Type B pancreatic cell (in vitro differentiated cells): ENCODE measurements at regions not wholly inside any gene's neighbourhood (a gene's known extent, or its start where the extent isn't known, plus 50 kb on each side); places are given as distances from the start of the nearest gene placed in this dataset.
"Not testable (repeated sequence)": the region's sequence is repeated elsewhere in the genome, so short reads cannot be mapped to it uniquely, and the experiment has no call there.

Experiments
- DNase-seq: peaks from one replicate; pipeline ENCODE4 v3.0.0; 2021; ENCODE audit warnings: mixed read lengths; ENCODE audit not compliant: unreplicated experiment; ENCODE audit errors: extremely low spot score
- H3K27ac Mint-ChIP-seq: 2 replicates; pipeline ENCODE4 v1.8.0; 2021; ENCODE audit warnings: mild to moderate bottlenecking, mixed read lengths
- H3K27me3 Mint-ChIP-seq: 2 replicates; pipeline ENCODE4 v1.8.0; 2021; ENCODE audit warnings: mixed read lengths
- H3K36me3 Mint-ChIP-seq: 2 replicates; pipeline ENCODE4 v1.8.0; 2021; ENCODE audit warnings: mixed read lengths
- H3K4me1 Mint-ChIP-seq: one replicate; pipeline ENCODE4 v1.8.0; 2021; ENCODE audit warnings: mixed read lengths; ENCODE audit not compliant: unreplicated experiment
- H3K4me3 Mint-ChIP-seq: 2 replicates; pipeline ENCODE4 v1.8.0; 2021; ENCODE audit warnings: mild to moderate bottlenecking, mixed read lengths
- H3K9me3 Mint-ChIP-seq: 2 replicates; pipeline ENCODE4 v1.8.0; 2021; ENCODE audit warnings: mixed read lengths
- TF ChIP-seq, protein P1 (sequence below): fragments of 200-600 bp; sonication (generic); conservative IDR thresholded peaks from 2 replicates; pipeline ENCODE4 v1.5.0; 2021; ENCODE audit warnings: antibody characterized with exemption, mild to moderate bottlenecking

DNA sequence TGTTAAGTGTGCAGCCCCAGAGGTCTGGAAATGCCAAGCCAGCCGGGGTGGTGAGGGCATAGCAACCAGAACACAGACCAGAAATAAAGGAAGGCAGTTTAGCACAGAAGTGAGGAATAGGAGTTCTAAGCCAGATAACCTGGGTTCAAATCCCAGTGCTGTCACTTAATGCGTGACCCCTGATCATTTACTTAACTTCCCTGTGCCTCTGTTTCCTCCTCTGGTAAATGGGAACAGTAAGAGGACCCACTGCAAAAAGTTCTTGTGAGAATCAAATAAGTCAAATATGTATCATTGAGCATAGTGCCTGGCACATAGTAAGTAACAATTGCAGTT lies 125.2 kb upstream of the ARHGEF3 start:
- H3K9me3 Mint-ChIP-seq, result no peaks in the 10 kb centered on the region
- H3K4me1 Mint-ChIP-seq, result peaks cover 40% of the 10 kb centered on the region
- DNase-seq, result no peak
- no peak overlapping the region for H3K4me3 Mint-ChIP-seq
- H3K36me3 Mint-ChIP-seq, result no peaks in the 10 kb centered on the region
- TF ChIP-seq, protein P1, sequence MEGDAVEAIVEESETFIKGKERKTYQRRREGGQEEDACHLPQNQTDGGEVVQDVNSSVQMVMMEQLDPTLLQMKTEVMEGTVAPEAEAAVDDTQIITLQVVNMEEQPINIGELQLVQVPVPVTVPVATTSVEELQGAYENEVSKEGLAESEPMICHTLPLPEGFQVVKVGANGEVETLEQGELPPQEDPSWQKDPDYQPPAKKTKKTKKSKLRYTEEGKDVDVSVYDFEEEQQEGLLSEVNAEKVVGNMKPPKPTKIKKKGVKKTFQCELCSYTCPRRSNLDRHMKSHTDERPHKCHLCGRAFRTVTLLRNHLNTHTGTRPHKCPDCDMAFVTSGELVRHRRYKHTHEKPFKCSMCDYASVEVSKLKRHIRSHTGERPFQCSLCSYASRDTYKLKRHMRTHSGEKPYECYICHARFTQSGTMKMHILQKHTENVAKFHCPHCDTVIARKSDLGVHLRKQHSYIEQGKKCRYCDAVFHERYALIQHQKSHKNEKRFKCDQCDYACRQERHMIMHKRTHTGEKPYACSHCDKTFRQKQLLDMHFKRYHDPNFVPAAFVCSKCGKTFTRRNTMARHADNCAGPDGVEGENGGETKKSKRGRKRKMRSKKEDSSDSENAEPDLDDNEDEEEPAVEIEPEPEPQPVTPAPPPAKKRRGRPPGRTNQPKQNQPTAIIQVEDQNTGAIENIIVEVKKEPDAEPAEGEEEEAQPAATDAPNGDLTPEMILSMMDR, result no peak
- H3K27ac Mint-ChIP-seq, result peak overlapping the region; percentile 39
- no peaks in the 10 kb centered on the region for H3K27me3 Mint-ChIP-seq

DNA sequence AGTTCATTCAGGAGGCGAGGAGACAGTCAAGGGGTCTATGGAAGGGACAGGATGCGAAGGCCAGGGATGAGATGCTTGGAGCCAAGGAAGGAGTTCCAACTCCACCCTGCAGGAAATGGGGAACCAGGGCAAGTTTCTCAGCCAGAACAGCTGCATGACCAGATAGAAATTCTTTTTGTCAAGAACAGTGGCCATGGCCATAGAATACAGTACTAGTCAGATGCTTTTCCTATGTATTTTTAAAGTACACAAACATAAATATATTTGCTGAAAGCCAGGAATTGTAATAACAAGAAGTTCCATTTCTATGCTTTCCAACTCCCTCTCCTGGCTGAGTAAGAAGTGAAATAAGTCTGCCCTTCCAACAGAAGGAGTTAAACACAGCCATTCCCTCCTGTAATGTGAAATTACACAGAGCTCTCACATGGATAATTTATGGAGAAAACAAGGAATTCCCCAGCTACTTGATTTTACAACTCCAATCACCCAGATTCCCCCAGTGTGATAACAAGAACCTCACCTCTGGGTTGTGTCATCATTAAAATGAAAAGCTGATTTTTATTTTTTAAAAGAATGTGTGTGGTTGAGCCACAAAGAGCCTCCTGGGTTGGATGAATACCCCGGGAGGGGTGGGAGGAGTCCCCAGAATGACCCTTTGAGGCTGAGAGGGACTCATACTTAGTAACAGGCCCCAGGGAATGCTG lies 124.6 kb upstream of the ARHGEF3 start:
- TF ChIP-seq, protein P1, result peak; percentile 18
- no peak for DNase-seq
- Mint-ChIP-seq H3K4me1 (peaks cover 44% of the 10 kb centered on the region), H3K9me3 (no peaks in the 10 kb centered on the region), H3K36me3 (no peaks in the 10 kb centered on the region), H3K4me3 (no peak overlapping the region), H3K27me3 (no peaks in the 10 kb centered on the region), H3K27ac (peak overlapping the region; percentile 39)

GRCh38 chr3:56924700-56925099 lies 123.0 kb upstream of the ARHGEF3 start:
- H3K27ac Mint-ChIP-seq, H3K27me3 Mint-ChIP-seq, H3K36me3 Mint-ChIP-seq, DNase-seq, H3K4me3 Mint-ChIP-seq, H3K9me3 Mint-ChIP-seq: not testable (repeated sequence)
- H3K4me1 Mint-ChIP-seq, result peaks cover 44% of the 10 kb centered on the region

- no peak for DNase-seq
- Mint-ChIP-seq H3K36me3 (no peaks in the 10 kb centered on the region), H3K4me1 (peaks cover 43% of the 10 kb centered on the region), H3K27me3 (no peaks in the 10 kb centered on the region), H3K4me3 (no peak overlapping the region), H3K27ac (peak overlapping the region; percentile 7), H3K9me3 (no peaks in the 10 kb centered on the region)
- TF ChIP-seq, protein P1, result no peak
Observed at GRCh38 chr3:56923526-56924224, 121.9 kb upstream of the ARHGEF3 start.

- no peak overlapping the region for H3K4me3 Mint-ChIP-seq
- TF ChIP-seq, protein P1, result no peak
- no peaks in the 10 kb centered on the region for H3K36me3 Mint-ChIP-seq
- no peak overlapping the region for H3K27ac Mint-ChIP-seq
- no peaks in the 10 kb centered on the region for H3K27me3 Mint-ChIP-seq
- no peaks in the 10 kb centered on the region for H3K9me3 Mint-ChIP-seq
- DNase-seq, result no peak
- peaks cover 41% of the 10 kb centered on the region for H3K4me1 Mint-ChIP-seq
Observed at GRCh38 chr3:56921573-56922453, 120.1 kb upstream of the ARHGEF3 start.
